ENCODE measurements at regions not wholly inside any gene's neighbourhood (a gene's known extent, or its start where the extent isn't known, plus 50 kb on each side); places are given as distances from the start of the nearest gene placed in this dataset.

DNA sequence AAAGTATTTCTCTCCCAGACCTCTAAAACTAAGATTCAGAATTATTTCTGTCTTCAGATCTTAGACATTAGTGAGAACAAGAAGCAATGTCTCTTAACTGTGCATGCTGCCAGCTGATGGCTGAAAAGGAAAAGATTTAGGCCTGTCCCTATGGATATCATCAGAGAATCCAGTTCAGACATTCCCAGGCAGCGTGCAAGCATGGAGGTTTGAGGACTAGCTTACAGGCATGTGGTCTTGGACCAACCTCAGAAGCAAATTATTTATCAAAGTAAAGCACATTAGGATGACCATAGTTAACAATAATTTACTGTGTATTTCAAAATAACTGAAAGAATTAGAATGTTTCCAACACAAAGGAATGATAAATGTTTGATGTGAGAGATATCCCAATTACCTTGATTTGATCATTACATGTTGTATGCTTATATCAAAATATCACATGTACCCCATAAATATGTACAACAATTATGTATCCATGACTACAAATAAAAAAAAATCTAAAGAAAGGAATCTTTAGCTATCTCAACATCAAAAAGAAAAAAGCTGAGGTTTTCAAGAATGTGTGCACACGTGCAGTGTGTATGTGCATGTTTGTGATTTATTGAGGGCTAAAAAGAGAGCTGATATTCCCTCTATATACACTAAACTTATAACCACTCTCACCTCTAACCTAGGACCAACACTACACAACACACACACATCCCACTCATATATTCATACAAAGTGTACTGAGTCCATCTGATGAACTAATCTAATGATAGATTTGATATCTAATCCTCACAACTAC, 108.9 kb upstream of the THBS1 start:
- H3K4me1 ChIP-seq: peaks cover 0 to 62% (median 14%) of the 10 kb centered on the region in 9 donors
- H3K27me3 ChIP-seq: no peaks in the 10 kb centered on the region
- no peaks in the 10 kb centered on the region for H3K9me3 ChIP-seq
- WGBS, 2 donors: 92 to 98% methylated on average over 2 of the region's 2 CpGs
- H3K36me3 ChIP-seq: no peaks in the 10 kb centered on the region
- DNase-seq (no peak), ATAC-seq (no peak)
- TF ChIP-seq, protein P1, sequence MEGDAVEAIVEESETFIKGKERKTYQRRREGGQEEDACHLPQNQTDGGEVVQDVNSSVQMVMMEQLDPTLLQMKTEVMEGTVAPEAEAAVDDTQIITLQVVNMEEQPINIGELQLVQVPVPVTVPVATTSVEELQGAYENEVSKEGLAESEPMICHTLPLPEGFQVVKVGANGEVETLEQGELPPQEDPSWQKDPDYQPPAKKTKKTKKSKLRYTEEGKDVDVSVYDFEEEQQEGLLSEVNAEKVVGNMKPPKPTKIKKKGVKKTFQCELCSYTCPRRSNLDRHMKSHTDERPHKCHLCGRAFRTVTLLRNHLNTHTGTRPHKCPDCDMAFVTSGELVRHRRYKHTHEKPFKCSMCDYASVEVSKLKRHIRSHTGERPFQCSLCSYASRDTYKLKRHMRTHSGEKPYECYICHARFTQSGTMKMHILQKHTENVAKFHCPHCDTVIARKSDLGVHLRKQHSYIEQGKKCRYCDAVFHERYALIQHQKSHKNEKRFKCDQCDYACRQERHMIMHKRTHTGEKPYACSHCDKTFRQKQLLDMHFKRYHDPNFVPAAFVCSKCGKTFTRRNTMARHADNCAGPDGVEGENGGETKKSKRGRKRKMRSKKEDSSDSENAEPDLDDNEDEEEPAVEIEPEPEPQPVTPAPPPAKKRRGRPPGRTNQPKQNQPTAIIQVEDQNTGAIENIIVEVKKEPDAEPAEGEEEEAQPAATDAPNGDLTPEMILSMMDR (IDR thresholded peaks at IDR 0.05): no peak
- H3K27ac ChIP-seq: peak overlapping the region in 9 of 10 donors; percentile 30 to 91 (median 84)
- no peak overlapping the region for H3K4me3 ChIP-seq
- intact Hi-C loops (cut with DNase I): no loop called here

DNA sequence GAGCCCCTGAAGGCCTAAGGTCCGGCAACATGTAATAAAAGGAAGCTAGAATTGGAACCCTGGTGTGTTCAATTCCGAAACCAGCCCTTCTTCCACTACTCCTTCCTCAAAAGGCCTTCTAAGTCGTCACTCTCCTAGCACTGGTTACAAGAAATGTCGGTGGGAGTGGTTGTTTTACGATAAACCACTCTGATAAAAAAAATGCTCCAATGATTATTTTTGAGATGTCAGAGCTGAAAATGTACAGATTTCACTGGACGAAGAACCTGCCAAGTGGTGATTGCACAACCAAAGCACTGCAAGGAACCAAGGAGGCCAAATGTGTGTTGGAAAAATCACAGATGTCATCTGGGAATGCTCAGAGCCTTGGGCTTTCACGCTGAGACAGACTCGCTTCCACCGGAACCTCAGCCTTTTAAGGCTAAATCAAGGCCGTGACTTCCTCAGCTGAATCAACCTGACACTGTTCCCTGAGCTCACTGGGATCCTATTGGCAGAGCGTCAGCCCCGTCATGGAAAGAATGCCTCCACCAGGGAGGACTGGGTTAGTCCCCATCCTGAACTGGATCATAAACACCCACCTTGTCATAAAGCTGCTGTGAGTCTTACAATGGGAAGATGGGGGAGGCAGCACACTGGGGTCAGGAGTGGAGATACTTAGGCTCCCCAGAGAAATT, 108.1 kb upstream of the THBS1 start:
- DNase-seq (peak; percentile 70 to 88), ATAC-seq (peak; percentile 88 to 95 (median 90))
- no peaks in the 10 kb centered on the region for H3K27me3 ChIP-seq
- 56 to 62% methylated on average over 12 of the region's 12 CpGs for WGBS, 2 donors
- peak overlapping the region in 1 of 10 donors; percentile 8 for H3K4me3 ChIP-seq
- intact Hi-C loops (cut with DNase I): no loop called here
- H3K27ac ChIP-seq: peak overlapping the region; percentile 43 to 91 (median 84)
- TF ChIP-seq, protein P1 (IDR thresholded peaks at IDR 0.05): no peak
- H3K9me3 ChIP-seq: no peaks in the 10 kb centered on the region
- H3K36me3 ChIP-seq: no peaks in the 10 kb centered on the region
- H3K4me1 ChIP-seq: peaks cover 0 to 58% (median 10%) of the 10 kb centered on the region in 9 donors

DNA sequence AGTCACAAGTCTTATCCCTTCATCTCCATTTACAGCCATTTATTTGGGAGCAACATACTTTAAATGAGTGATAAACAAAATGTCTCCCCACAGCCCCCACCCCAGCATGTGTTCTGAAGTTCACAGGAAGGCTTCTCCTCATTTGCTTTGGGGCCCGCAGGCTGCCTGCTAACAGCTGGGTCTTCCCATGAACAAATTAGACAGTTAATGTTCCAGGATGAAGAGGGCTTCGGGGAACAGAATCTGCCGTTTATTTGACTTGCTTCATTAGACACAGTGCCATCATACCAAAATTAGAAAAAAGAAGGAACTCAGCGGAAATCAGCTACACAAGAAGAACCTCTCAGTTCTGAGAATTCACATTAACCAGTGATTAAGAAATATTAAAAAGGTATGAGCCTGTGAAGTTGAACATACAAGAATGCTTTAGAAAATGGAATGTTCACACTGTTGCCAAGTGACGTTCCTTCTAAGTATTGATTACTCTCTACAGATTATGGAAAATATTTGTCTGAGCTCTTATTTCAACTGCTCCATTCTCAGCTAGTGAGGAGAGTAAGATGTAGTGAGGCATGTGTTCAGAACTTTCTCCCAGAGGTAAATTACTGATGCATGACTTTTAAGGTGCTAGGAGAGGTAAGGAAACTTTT, 107.5 kb upstream of the THBS1 start:
- Histone ChIP-seq H3K27me3 (no peaks in the 10 kb centered on the region), H3K4me3 (peak overlapping the region in 1 of 10 donors; percentile 8), H3K4me1 (peaks cover 0 to 51% (median 10%) of the 10 kb centered on the region in 9 donors), H3K36me3 (no peaks in the 10 kb centered on the region), H3K27ac (peak overlapping the region; percentile 43 to 91 (median 84)), H3K9me3 (no peaks in the 10 kb centered on the region)
- DNase-seq: no peak
- 65 to 72% methylated on average over 5 of the region's 5 CpGs for WGBS, 2 donors
- TF ChIP-seq, protein P1 (IDR thresholded peaks at IDR 0.05): no peak
- intact Hi-C loops (cut with DNase I): no loop called here
- peak in 5 of 8 donors; percentile 25 to 72 (median 32) for ATAC-seq

DNA sequence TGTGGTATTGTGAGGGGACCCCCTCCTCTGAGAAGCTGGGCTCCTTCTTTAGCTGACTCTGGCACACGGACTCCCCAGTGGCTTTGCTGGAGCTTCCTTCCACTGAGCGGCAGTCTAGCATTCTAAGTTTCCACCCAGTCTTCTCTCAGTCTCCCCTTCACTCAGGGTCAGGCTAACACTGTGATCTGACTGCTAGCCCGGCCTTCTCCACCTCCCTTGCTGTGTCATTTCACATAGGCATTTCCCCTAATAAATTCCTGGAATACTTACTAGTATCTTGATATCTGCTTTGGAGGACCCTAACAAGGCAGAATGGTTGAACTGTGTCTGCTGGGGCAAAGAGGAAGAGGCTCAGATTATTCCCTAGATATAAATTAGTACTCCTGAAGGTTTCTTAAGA, 106.2 kb upstream of the THBS1 start:
- Histone ChIP-seq H3K4me3 (no peak overlapping the region), H3K36me3 (no peaks in the 10 kb centered on the region), H3K4me1 (peaks cover 0 to 49% (median 10%) of the 10 kb centered on the region in 9 donors), H3K27ac (peak overlapping the region in 5 of 10 donors; percentile 65 to 91 (median 88)), H3K9me3 (no peaks in the 10 kb centered on the region), H3K27me3 (no peaks in the 10 kb centered on the region)
- intact Hi-C loops (cut with DNase I): no loop called here
- TF ChIP-seq, protein P1 (IDR thresholded peaks at IDR 0.05): no peak
- ATAC-seq (no peak), DNase-seq (no peak)
- 85 to 88% methylated on average over 3 of the region's 3 CpGs for WGBS, 2 donors

Data from heart right ventricle (tissue), 16 donors.